ENCODE measurements at regions not wholly inside any gene's neighbourhood (a gene's known extent, or its start where the extent isn't known, plus 50 kb on each side); places are given as distances from the start of the nearest gene placed in this dataset.

DNA sequence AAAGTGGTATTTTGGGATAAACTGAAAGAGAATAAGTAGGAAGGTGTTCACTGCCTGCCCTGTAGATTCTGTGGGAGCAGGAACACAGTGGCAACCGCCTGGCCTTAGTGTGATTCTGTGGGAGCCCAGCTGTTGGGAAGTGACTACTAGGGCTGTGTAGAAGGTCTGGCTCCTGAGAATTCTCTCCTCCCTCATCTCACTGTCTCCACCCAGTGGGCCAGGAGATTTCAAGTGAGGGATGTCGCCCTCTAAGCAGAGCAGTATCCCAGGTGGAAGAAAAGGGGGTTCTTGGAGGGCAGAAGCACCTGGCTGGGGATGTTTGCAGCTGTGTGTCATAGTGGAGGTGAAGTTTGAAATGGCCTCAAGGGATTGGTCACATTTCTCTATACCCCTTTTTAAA is 113.7 kb downstream of the TBC1D30 start:
- no peak for DNase-seq (ENCODE audit: low spot score)
- no peaks in the 10 kb centered on the region for H3K36me3 ChIP-seq (replicated peaks; ENCODE audit: insufficient read depth, low read depth)
- no peak overlapping the region for H3K4me2 ChIP-seq
- H3K9me2 ChIP-seq (replicated peaks; ENCODE audit: insufficient read depth) = no peaks in the 10 kb centered on the region
- no peaks in the 10 kb centered on the region for H3K4me1 ChIP-seq (ENCODE audit: insufficient read depth)
- H3K4me3 ChIP-seq = no peak overlapping the region
- TF ChIP-seq EZH2phosphoT487 (IDR thresholded peaks at IDR 0.05; ENCODE audit: low read depth, severe bottlenecking, unreplicated experiment) = no peak
- TF ChIP-seq, protein P1, sequence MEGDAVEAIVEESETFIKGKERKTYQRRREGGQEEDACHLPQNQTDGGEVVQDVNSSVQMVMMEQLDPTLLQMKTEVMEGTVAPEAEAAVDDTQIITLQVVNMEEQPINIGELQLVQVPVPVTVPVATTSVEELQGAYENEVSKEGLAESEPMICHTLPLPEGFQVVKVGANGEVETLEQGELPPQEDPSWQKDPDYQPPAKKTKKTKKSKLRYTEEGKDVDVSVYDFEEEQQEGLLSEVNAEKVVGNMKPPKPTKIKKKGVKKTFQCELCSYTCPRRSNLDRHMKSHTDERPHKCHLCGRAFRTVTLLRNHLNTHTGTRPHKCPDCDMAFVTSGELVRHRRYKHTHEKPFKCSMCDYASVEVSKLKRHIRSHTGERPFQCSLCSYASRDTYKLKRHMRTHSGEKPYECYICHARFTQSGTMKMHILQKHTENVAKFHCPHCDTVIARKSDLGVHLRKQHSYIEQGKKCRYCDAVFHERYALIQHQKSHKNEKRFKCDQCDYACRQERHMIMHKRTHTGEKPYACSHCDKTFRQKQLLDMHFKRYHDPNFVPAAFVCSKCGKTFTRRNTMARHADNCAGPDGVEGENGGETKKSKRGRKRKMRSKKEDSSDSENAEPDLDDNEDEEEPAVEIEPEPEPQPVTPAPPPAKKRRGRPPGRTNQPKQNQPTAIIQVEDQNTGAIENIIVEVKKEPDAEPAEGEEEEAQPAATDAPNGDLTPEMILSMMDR (IDR thresholded peaks at IDR 0.05; ENCODE audit: poor library complexity) = no peak
- TF ChIP-seq EZH2 (IDR thresholded peaks at IDR 0.05; ENCODE audit: borderline replicate concordance) = no peak
- WGBS (ENCODE audit: low lambda C conversion rate, missing lambda C conversion rate) = 61% methylated on average over 2 of the region's 2 CpGs
- H2AFZ ChIP-seq = no peak overlapping the region
- H3K9me3 ChIP-seq (ENCODE audit: low read depth) = no peaks in the 10 kb centered on the region
- no peak overlapping the region for H3K27ac ChIP-seq
- no peaks in the 10 kb centered on the region for H3K27me3 ChIP-seq
- H3K79me2 ChIP-seq = no peaks in the 10 kb centered on the region
- H4K20me1 ChIP-seq (ENCODE audit: insufficient read depth, poor library complexity, severe bottlenecking) = no peaks in the 10 kb centered on the region

DNA sequence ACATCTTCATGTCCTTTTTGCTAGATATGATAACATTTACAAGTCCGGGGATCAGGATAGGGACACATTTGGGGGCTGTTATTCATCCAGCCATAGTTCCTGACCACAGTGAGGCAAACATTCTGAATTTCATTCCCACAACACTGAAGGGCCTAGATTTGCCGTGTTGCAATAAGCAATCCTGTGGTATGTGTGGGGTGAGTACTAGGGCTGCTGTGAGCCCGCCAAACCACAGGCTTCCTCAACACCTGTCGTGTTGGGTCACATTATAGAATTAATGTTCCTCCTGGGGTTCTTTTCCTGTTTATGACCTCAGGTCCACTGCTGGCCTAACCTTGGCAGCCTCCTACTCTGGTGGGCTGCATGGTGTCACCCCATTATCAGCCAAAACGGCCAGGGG is 119.2 kb downstream of the TBC1D30 start:
- Histone ChIP-seq H3K9me3 (ENCODE audit: low read depth) (no peaks in the 10 kb centered on the region), H3K27me3 (no peaks in the 10 kb centered on the region), H3K36me3 (replicated peaks; ENCODE audit: insufficient read depth, low read depth) (no peaks in the 10 kb centered on the region), H2AFZ (no peak overlapping the region), H3K4me2 (no peak overlapping the region), H3K4me3 (no peak overlapping the region), H3K79me2 (no peaks in the 10 kb centered on the region), H3K9me2 (replicated peaks; ENCODE audit: insufficient read depth) (no peaks in the 10 kb centered on the region), H3K27ac (no peak overlapping the region), H3K4me1 (ENCODE audit: insufficient read depth) (no peaks in the 10 kb centered on the region), H4K20me1 (ENCODE audit: insufficient read depth, poor library complexity, severe bottlenecking) (no peaks in the 10 kb centered on the region)
- WGBS (ENCODE audit: low lambda C conversion rate, missing lambda C conversion rate) = 62% methylated on average over 5 of the region's 5 CpGs
- DNase-seq (ENCODE audit: low spot score) = no peak
- TF ChIP-seq, protein P1 (IDR thresholded peaks at IDR 0.05; ENCODE audit: poor library complexity) = no peak
- no peak for TF ChIP-seq EZH2 (IDR thresholded peaks at IDR 0.05; ENCODE audit: borderline replicate concordance)

- H3K4me3 ChIP-seq = no peak overlapping the region
- no peaks in the 10 kb centered on the region for H3K27me3 ChIP-seq
- H2AFZ ChIP-seq = no peak overlapping the region
- H3K36me3 ChIP-seq (replicated peaks; ENCODE audit: insufficient read depth, low read depth) = no peaks in the 10 kb centered on the region
- WGBS (ENCODE audit: low lambda C conversion rate, missing lambda C conversion rate) = 76% methylated on average over 3 of the region's 3 CpGs
- H3K4me2 ChIP-seq = no peak overlapping the region
- peak; percentile 22 for DNase-seq (ENCODE audit: low spot score)
- no peaks in the 10 kb centered on the region for H3K79me2 ChIP-seq
- TF ChIP-seq EZH2phosphoT487 (IDR thresholded peaks at IDR 0.05; ENCODE audit: low read depth, severe bottlenecking, unreplicated experiment) = no peak
- TF ChIP-seq, protein P1 (IDR thresholded peaks at IDR 0.05; ENCODE audit: poor library complexity) = no peak
- no peak for TF ChIP-seq EZH2 (IDR thresholded peaks at IDR 0.05; ENCODE audit: borderline replicate concordance)
- H4K20me1 ChIP-seq (ENCODE audit: insufficient read depth, poor library complexity, severe bottlenecking) = no peaks in the 10 kb centered on the region
- no peaks in the 10 kb centered on the region for H3K9me2 ChIP-seq (replicated peaks; ENCODE audit: insufficient read depth)
- H3K27ac ChIP-seq = no peak overlapping the region
- no peaks in the 10 kb centered on the region for H3K9me3 ChIP-seq (ENCODE audit: low read depth)
- no peaks in the 10 kb centered on the region for H3K4me1 ChIP-seq (ENCODE audit: insufficient read depth)
Measured at GRCh38 chr12:64944966-64945365, 120.5 kb downstream of the TBC1D30 start.

Data from hepatocyte (in vitro differentiated cells).